Head of caudate nucleus (tissue), 42 donors: ENCODE measurements at regions not wholly inside any gene's neighbourhood (a gene's known extent, or its start where the extent isn't known, plus 50 kb on each side); places are given as distances from the start of the nearest gene placed in this dataset.
A peak's percentile ranks its signal among the peaks of the same experiment; 100 is the strongest.

Source experiments
- DNase-seq, 42 donors: peaks; one replicate each; pipeline versions ENCODE4 v3.0.0 to v3.0.0-alpha.2; 2020 to 2021; ENCODE audit warnings: mixed read lengths in 7 of 42
- intact Hi-C: fragments of 100-400 bp; cut with DNase I; formaldehyde crosslinking; loops from one replicate; pipeline ENCODE4 v1.15.0; 2022

GRCh38 chr5:164721656-164722055 is 1216.2 kb downstream of the MAT2B start:
- intact Hi-C loops: no loop called here
- no peak for DNase-seq

GRCh38 chr5:164722702-164723101 is 1217.3 kb downstream of the MAT2B start:
- intact Hi-C loops: no loop called here
- no peak for DNase-seq

GRCh38 chr5:164727012-164727411 is 1221.6 kb downstream of the MAT2B start:
- DNase-seq: no peak
- intact Hi-C loops: no loop called here

GRCh38 chr5:164728733-164729132 is 1223.3 kb downstream of the MAT2B start:
- intact Hi-C loops: no loop called here
- DNase-seq: no peak

GRCh38 chr5:164735334-164735733 is 1229.9 kb downstream of the MAT2B start:
- no peak for DNase-seq
- intact Hi-C loops: no loop called here

GRCh38 chr5:164741376-164741775 is 1236.0 kb downstream of the MAT2B start:
- DNase-seq: no peak
- intact Hi-C loops: no loop called here

GRCh38 chr5:164742025-164742424 is 1236.6 kb downstream of the MAT2B start:
- intact Hi-C loops: no loop called here
- no peak for DNase-seq

- intact Hi-C loops: no loop called here
- DNase-seq: no peak
Observed at GRCh38 chr5:164746723-164747122, 1241.3 kb downstream of the MAT2B start.

GRCh38 chr5:164747371-164747770 is 1242.0 kb downstream of the MAT2B start:
- intact Hi-C loops: no loop called here
- DNase-seq: no peak

- intact Hi-C loops: no loop called here
- no peak for DNase-seq
Observed at GRCh38 chr5:164748861-164749260, 1243.4 kb downstream of the MAT2B start.

- no peak for DNase-seq
- intact Hi-C loops: no loop called here
Observed at GRCh38 chr5:164753434-164753833, 1248.0 kb downstream of the MAT2B start.

GRCh38 chr5:164763206-164763605 is 1257.8 kb downstream of the MAT2B start:
- DNase-seq: no peak
- intact Hi-C loops: no loop called here

- intact Hi-C loops: no loop called here
Observed at GRCh38 chr5:164772122-164772521, 1266.7 kb downstream of the MAT2B start.

GRCh38 chr5:164784230-164784629 is 1278.8 kb downstream of the MAT2B start:
- no peak for DNase-seq

More at GRCh38 chr5:164772122-164772521, 1266.7 kb downstream of the MAT2B start:
- no peak for DNase-seq

GRCh38 chr5:164798110-164798509 is 1292.7 kb downstream of the MAT2B start:
- DNase-seq: no peak
- intact Hi-C loops: no loop called here

More at GRCh38 chr5:164784230-164784629, 1278.8 kb downstream of the MAT2B start:
- intact Hi-C loops: no loop called here

GRCh38 chr5:164799391-164799790 is 1294.0 kb downstream of the MAT2B start:
- DNase-seq: no peak
- intact Hi-C loops: no loop called here

GRCh38 chr5:164801910-164802309 is 1296.5 kb downstream of the MAT2B start:
- no peak for DNase-seq
- intact Hi-C loops: no loop called here

- intact Hi-C loops: no loop called here
- DNase-seq: no peak
Observed at GRCh38 chr5:164809821-164810220, 1304.4 kb downstream of the MAT2B start.

- intact Hi-C loops: no loop called here
- peak in 6 of 42 donors; percentile 3 to 40 (median 16) for DNase-seq
Observed at GRCh38 chr5:164818445-164818844, 1313.0 kb downstream of the MAT2B start.

- intact Hi-C loops: no loop called here
- no peak for DNase-seq
Observed at GRCh38 chr5:164824671-164825070, 1319.3 kb downstream of the MAT2B start.

- DNase-seq: peak in 8 of 42 donors; percentile 2 to 43 (median 8)
- intact Hi-C loops: no loop called here
Observed at GRCh38 chr5:164832516-164832915, 1327.1 kb downstream of the MAT2B start.

- intact Hi-C loops: no loop called here
- no peak for DNase-seq
Observed at GRCh38 chr5:164844348-164844747, 1338.9 kb downstream of the MAT2B start.
